ENCODE measurements at regions not wholly inside any gene's neighbourhood (a gene's known extent, or its start where the extent isn't known, plus 50 kb on each side); places are given as distances from the start of the nearest gene placed in this dataset.
"Not testable (repeated sequence)": the region's sequence is repeated elsewhere in the genome, so short reads cannot be mapped to it uniquely, and the experiment has no call there.

GRCh38 chr11:71153005-71153390 lies 99.4 kb downstream of the SHANK2 start:
- DNase-seq (ENCODE audit: low read depth, low spot score), result peak; percentile 81

DNA sequence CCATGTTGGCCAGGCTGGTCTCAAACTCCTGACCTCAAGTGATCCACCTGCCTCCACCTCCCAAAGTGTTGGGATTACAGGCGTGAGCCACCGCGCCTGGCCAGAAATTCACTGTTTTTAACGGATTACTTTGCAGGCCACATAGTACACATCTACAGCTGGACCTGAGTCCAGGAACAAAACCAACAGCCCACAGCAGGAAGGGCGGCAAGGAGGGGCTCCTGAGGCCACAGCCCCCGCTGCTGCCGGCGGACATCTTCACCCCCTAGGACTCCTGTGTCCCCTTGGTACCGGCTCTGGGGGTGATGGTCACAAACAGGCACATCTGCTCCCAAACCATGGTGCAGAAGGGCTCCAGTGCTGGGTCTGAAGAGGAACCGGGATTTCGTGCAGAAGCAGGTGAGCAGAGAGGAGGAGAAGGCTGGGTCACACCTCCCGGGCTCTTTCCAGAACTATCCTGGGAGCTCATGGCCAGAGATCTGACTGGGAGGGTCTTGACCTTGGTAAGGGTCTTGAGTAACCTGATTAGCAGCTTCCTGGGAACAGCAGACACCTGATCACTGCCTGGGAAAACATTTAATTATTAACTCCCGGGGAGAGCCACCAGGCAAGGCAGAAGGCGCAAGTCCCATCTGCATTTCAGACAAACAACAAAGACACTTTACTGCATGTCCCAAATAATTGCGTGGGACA lies 99.9 kb downstream of the SHANK2 start:
- not testable (repeated sequence) for DNase-seq (ENCODE audit: low read depth, low spot score)

DNA sequence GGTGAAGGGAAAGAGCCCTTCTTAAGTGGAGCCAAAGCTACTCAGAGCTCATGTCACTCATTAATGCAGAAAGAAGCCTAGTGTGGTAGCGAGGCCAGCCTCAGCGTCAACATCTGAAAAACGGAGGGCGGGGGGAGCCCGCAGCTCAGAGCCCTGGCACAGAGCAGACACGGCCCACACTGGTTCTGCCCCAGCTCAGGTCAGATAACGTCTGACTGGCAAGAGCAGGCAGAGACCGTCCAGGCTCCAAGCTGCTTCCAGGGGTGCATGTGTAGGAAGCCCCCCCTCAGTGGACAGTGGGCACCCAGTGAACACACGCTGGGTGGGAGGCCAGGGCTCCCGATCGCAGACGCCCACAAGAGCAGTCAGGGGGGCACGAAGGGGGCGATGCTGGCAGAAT lies 100.8 kb downstream of the SHANK2 start:
- no peak for DNase-seq (ENCODE audit: low read depth, low spot score)

GRCh38 chr11:71150859-71151258 lies 101.5 kb downstream of the SHANK2 start:
- DNase-seq (ENCODE audit: low read depth, low spot score), result no peak

- DNase-seq (ENCODE audit: low read depth, low spot score), result no peak
These were observed 103.7 kb downstream of the SHANK2 start for GRCh38 chr11:71148716-71149115.

DNA sequence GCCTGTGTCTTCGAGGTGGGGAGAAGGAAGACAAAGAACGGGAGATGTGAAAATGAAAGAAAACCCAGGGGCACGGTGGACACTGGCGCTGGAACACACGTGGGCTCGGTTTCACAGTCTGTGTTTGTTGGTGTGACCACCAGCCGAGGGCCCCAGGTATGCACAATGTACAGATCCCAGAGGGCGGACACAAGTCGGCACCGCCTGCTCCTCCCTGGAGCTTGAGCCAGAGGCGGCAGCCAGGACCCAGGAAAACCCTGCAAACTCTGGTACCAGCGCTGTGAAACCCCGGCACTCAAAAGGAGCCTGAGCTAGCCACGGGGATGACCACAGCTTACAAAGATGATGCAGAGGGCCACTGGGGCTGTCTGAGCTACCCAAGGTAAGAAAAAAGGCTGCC lies 105.0 kb downstream of the SHANK2 start:
- DNase-seq (ENCODE audit: low read depth, low spot score), result no peak

DNA sequence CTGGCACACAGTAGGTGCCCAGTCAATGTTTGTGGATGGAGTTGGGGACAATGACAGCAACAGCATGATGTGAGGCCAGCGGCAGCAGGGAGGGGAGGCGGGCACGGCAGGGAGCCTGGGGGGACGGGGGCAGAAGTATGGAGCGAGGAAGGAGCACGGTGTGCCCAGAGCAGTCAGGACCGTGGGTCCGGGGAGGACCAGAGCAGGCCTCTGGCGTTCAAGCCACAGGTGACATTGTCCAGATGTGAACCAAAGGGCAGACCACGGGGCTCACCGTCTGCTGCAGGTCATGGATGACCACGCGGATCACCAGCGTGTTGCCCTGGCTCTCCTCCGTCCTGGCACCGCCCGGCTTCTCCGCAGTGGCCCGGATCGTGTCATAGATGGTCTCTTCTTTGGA lies 105.5 kb downstream of the SHANK2 start:
- no peak for DNase-seq (ENCODE audit: low read depth, low spot score)

DNA sequence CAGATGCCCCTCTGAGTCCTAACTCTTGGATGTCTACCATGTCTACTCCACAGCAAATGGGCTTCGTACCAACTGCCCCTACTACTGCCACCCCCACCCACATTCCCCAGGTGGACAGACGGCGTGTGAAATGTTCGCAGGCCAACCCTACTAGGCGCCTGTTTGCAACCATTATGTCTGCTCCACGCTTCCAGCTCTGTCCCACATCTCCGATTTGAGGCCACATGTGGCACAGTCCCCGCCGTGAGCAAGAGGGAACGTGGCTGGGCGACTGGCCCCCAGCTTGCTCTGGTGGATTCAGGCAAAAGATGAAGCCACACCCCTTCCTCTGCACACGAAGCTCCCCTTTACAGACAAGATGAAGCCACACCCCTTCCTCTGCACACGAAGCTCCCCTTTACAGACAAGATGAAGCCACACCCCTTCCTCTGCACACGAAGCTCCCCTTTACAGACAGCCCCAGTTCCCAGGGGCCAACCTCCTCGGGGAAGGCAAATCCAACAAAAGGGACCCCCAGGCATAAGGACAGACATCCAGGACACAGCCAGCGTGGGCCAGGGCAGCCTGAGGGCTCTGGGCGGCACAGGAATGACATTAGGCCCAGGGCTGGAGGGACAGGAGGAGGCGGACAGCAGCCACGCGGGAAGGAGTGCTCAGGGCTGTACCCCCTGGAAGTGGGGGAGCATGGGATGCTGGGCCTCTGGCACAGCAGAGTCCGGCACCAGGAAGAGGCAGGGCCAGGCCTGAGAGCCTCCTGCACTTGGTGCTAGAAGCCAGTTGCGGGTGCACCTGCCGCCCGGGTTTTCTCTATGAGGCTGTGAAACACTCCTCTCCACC lies 106.2 kb downstream of the SHANK2 start:
- no peak for DNase-seq (ENCODE audit: low read depth, low spot score)

DNA sequence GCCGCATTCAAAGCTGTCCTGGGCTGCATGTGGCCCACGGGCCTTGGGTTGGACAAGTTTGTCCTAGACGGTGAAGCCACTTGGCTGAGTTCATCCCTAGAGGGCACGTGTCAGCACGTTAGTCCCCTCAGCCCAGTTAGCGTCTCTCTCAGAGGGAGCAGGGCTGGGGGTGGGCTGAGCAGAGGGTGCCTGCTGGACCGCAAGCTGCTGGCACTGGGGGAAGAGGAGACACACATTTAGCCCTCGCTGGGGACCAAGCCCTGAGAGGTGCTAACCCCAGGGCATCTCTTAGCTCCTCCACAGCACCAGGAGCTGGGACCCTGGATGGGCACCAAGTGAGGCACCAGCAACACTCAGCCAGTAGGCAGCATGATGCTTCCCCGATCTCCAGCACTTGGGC lies 107.0 kb downstream of the SHANK2 start:
- no peak for DNase-seq (ENCODE audit: low read depth, low spot score)

GRCh38 chr11:71144736-71145135 lies 107.6 kb downstream of the SHANK2 start:
- no peak for DNase-seq (ENCODE audit: low read depth, low spot score)

- DNase-seq (ENCODE audit: low read depth, low spot score), result no peak
These were observed 108.4 kb downstream of the SHANK2 start for GRCh38 chr11:71144010-71144409.

DNA sequence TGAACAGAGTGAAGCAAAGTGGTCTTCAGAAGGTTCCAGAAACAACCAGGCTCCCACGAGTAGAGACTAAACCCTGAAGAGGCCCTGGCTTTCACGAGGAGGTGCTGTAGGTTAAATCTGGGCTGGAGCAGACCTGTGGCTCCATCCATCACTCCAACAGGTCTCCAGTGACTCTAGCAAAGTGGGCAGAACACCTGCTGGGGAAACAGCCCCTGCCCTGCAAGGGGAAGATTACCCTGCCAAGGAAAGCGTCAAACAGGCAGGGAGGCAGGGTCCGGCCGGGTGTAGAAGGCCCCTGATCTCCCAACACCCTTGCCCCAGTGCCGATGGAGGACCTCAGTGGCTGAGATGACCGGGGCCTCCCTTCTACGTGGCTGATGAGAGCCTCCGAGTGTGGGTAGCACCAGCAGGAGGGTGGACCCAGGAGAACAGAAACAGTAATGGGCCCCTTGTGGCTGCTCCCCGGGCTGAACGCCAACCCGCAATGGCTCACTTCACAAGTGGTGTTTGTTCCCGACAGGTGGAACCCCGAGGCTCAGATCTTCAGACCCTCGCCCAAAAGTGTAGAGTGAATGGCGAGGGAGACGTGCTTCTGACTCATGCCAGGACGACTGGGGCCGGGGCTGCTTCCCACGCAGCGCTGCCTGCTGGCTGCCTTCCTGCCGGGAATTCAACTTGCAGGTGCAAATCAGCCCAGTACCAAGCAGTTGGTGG lies 112.0 kb downstream of the SHANK2 start:
- no peak for DNase-seq (ENCODE audit: low read depth, low spot score)

DNA sequence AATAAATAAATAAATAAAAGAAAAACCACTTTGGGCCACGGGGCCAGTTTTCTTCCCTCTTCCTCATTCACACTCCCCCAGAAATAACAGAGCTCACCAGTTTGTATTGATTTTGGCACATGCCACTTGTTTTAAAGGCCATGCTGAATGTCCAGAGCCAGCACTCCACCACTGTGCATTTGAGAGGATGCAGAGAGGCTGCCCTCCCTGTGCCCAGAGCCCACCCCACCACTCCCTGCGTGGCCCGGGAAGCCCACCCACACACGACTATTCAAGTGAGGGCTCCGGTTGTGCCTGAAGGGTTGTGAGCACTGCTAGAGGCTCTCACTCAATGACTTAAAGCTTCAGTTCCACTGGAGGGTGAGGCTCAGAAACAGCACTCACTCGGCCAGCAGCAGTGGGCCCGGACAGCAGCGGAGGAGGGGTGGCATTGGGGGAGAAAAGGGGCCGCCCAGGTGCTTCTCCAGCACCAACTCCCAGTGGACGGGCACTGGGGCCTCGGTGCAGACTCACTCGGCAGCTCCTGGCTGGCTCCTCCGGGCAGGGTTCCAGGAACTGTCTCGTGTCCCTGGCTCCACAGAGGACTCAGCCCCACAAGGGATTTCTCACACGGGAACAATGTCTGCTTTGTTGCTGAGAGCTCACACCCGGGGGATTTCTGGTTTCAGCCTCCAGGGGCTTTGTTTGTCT lies 112.7 kb downstream of the SHANK2 start:
- DNase-seq (ENCODE audit: low read depth, low spot score), result no peak

DNA sequence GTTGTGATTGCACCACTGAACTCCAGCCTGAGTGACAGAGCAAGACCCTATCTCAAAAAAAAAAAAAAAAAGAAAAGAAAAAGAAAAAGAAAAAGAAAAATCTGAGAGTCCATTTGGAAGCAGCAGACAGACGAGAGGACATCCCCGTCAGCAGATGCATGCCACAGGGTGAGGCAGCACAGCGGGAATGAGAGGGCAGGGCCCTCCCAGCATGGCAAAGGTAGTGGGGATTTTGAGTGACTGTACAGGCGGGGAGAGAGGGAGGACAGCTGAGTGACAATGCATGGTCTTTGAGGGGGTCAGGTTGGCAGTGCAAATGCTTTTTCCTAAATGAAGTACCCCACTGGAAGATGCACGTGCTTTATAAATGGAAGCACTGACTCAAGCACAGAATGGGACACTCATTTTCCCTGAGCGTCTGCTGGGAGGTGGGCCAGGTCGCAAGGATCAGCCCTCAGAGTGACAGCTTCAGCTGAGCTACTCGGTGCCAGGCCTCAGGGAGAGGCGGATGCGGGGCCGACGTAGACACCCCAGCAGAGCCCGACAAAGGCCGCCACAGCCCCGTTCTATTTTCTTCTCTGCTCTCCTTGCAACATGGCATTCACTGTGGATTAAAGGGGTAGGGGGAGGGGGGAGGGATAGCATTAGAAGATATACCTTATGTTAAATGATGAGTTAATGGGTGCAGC lies 113.5 kb downstream of the SHANK2 start:
- DNase-seq (ENCODE audit: low read depth, low spot score), result no peak

GRCh38 chr11:71137376-71137775 lies 115.0 kb downstream of the SHANK2 start:
- DNase-seq (ENCODE audit: low read depth, low spot score), result no peak

- DNase-seq (ENCODE audit: low read depth, low spot score), result no peak
These were observed 116.1 kb downstream of the SHANK2 start for GRCh38 chr11:71136095-71136845.

GRCh38 chr11:71135112-71135511 lies 117.3 kb downstream of the SHANK2 start:
- DNase-seq (ENCODE audit: low read depth, low spot score), result no peak

DNA sequence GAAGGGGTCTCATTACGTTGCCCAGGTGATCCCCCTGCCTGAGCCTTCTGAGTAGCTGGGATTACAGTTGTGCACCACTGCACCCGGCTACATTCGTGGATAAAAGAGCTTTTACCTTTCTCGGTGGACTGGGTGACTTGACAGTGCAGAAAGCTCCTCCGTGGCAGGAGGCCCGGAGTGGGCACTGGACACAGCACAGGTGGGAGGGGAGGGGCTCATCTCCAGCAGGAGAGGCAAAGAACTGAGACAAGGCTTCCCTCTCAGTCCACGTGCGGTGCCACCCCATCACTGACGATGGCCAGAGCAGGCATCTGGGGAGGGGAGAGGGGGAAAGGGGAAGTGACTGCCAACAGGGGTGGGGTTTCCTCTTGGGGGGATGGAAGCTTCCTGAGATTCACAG lies 118.4 kb downstream of the SHANK2 start:
- no peak for DNase-seq (ENCODE audit: low read depth, low spot score)

DNA sequence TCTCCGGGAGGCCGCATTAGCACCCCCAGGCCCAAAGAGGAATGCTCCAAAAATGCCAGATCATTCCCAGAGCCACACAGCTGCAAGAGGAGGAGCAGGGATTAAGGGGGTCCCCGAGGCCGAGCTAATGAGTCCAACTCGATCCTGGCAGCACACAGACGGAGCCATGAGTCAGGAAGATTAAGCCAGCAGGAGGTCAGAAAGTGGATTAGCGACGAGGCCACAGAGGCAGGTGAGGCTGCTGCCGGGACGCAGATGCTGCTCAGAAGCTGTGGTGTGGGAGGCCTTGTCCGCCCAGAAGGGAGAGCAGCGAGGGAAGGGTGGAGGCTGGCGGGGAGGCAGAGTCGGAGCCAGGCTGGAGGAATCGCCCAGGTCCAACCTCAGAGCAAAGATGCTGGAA lies 120.5 kb downstream of the SHANK2 start:
- no peak for DNase-seq (ENCODE audit: low read depth, low spot score)

DNA sequence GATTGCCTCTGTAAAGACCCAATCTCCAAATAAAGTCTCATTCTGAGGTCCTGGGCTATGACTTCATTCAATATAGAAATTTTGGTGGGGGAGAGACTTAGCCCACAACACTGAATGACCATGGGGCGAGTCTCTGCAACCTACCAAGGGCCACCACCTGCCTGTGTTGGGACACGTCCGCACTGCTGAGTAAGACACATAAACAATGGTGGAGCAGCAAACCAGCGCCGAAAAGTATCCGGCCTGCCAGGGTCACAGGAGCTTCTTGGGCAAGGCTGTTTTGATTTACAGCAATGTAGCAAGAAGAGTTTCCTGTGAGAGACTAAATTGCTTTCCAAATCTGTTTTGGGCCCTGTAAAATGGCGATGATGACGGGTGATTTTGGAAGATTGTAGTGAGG lies 122.3 kb downstream of the SHANK2 start:
- no peak for DNase-seq (ENCODE audit: low read depth, low spot score)

- DNase-seq (ENCODE audit: low read depth, low spot score), result no peak
These were observed 122.8 kb downstream of the SHANK2 start for GRCh38 chr11:71129624-71130023.

Data from ELF-1 (cell line).